Tibial nerve (tissue), 4 donors: ENCODE measurements at regions not wholly inside any gene's neighbourhood (a gene's known extent, or its start where the extent isn't known, plus 50 kb on each side); places are given as distances from the start of the nearest gene placed in this dataset.

ENCODE experiments used
- DNase-seq, 2 donors: peaks; one replicate each; pipeline ENCODE4 v3.0.0-alpha.2; 2019; ENCODE audit warnings: low spot score in 2 of 2
- H3K27ac ChIP-seq, 4 donors: fragments of 200-600 bp; sonication (generic) in 3 of 4; one replicate each; pipeline ENCODE4 v1.5.1; 2017 to 2019; ENCODE audit warnings: mild to moderate bottlenecking in 1 of 4
- H3K27me3 ChIP-seq, 2 donors: fragments of 200-600 bp; sonication (generic) in 1 of 2; one replicate each; pipeline versions ENCODE4 v1.5.1 to v1.6.0; 2017 to 2019
- H3K36me3 ChIP-seq, 3 donors: fragments of 200-600 bp; sonication (generic); one replicate each; pipeline ENCODE4 v1.5.1; 2018 to 2019
- H3K4me1 ChIP-seq, 4 donors: fragments of 200-600 bp; sonication (generic) in 3 of 4; one replicate each; pipeline ENCODE4 v1.5.1; 2017 to 2019
- H3K4me3 ChIP-seq, 4 donors: fragments of 200-600 bp; sonication (generic) in 3 of 4; one replicate each; pipeline ENCODE4 v1.5.1; 2017 to 2019; ENCODE audit warnings: mild to moderate bottlenecking in 1 of 4, moderate library complexity in 1 of 4
- H3K9me3 ChIP-seq, 4 donors: fragments of 200-600 bp; sonication (generic) in 3 of 4; one replicate each; pipeline ENCODE4 v1.5.1; 2017 to 2019
- CTCF ChIP-seq, 5 experiments: fragments of 200-600 bp in 3 of 5; fragments of 450-650 bp in 2 of 5; sonication (generic) in 3 of 5; IDR thresholded peaks; one replicate each; pipeline ENCODE4 v1.5.1; 2016 to 2019; ENCODE audit warnings: antibody characterized with exemption in 5 of 5, mild to moderate bottlenecking in 3 of 5, moderate library complexity in 2 of 5
- EP300 ChIP-seq, 2 donors: sonication (generic); formaldehyde crosslinking; IDR thresholded peaks; one replicate each; pipeline ENCODE4 v1.6.1; 2017; ENCODE audit warnings: antibody characterized with exemption in 2 of 2, mild to moderate bottlenecking in 1 of 2
- POLR2A ChIP-seq, 2 donors: fragments of 450-650 bp; IDR thresholded peaks; one replicate each; pipeline ENCODE4 v1.6.1; 2017; ENCODE audit warnings: antibody characterized with exemption in 2 of 2, mild to moderate bottlenecking in 2 of 2, moderate library complexity in 2 of 2
- WGBS, 2 donors: methylation state at CpG; one replicate each; pipeline ENCODE4 v1.1.5; 2018; 5-methylcytosine and 5-hydroxymethylcytosine counted together

- TF ChIP-seq POLR2A (IDR thresholded peaks at IDR 0.05) = no peak
- no peak for TF ChIP-seq CTCF (IDR thresholded peaks at IDR 0.05)
- no peak for TF ChIP-seq EP300 (IDR thresholded peaks at IDR 0.05)
- Histone ChIP-seq H3K9me3 (no peaks in the 10 kb centered on the region), H3K36me3 (no peaks in the 10 kb centered on the region), H3K27ac (no peak overlapping the region), H3K27me3 (no peaks in the 10 kb centered on the region), H3K4me3 (no peak overlapping the region), H3K4me1 (no peaks in the 10 kb centered on the region)
- no peak for DNase-seq
- 57 to 58% methylated on average over 5 of the region's 5 CpGs for WGBS, 2 donors
Observed at GRCh38 chr7:12809476-12809875, 122.0 kb downstream of the ARL4A start.

GRCh38 chr7:12812111-12812510 is 124.7 kb downstream of the ARL4A start:
- Histone ChIP-seq H3K9me3 (no peaks in the 10 kb centered on the region), H3K27ac (no peak overlapping the region), H3K4me3 (no peak overlapping the region), H3K36me3 (no peaks in the 10 kb centered on the region), H3K27me3 (no peaks in the 10 kb centered on the region), H3K4me1 (no peaks in the 10 kb centered on the region)
- 86 to 88% methylated on average over 4 of the region's 4 CpGs for WGBS, 2 donors
- no peak for DNase-seq
- TF ChIP-seq EP300 (IDR thresholded peaks at IDR 0.05) (no peak), CTCF (IDR thresholded peaks at IDR 0.05) (no peak), POLR2A (IDR thresholded peaks at IDR 0.05) (no peak)

- Histone ChIP-seq H3K27me3 (no peaks in the 10 kb centered on the region), H3K27ac (no peak overlapping the region), H3K9me3 (no peaks in the 10 kb centered on the region), H3K4me3 (no peak overlapping the region), H3K36me3 (no peaks in the 10 kb centered on the region), H3K4me1 (no peaks in the 10 kb centered on the region)
- WGBS, 2 donors = 92 to 98% methylated on average over 2 of the region's 2 CpGs
- DNase-seq = no peak
- no peak for TF ChIP-seq CTCF (IDR thresholded peaks at IDR 0.05)
Observed at GRCh38 chr7:12814107-12814506, 126.7 kb downstream of the ARL4A start.

- no peaks in the 10 kb centered on the region for H3K27me3 ChIP-seq
- no peak overlapping the region for H3K4me3 ChIP-seq
- H3K9me3 ChIP-seq = no peaks in the 10 kb centered on the region
- TF ChIP-seq CTCF (IDR thresholded peaks at IDR 0.05) = no peak
- no peak for TF ChIP-seq POLR2A (IDR thresholded peaks at IDR 0.05)
- TF ChIP-seq EP300 (IDR thresholded peaks at IDR 0.05) = no peak
- no peaks in the 10 kb centered on the region for H3K36me3 ChIP-seq
- H3K27ac ChIP-seq = no peak overlapping the region
- DNase-seq = no peak
- H3K4me1 ChIP-seq = no peaks in the 10 kb centered on the region
Observed at GRCh38 chr7:12814828-12815227, 127.4 kb downstream of the ARL4A start.

- TF ChIP-seq POLR2A (IDR thresholded peaks at IDR 0.05) = no peak
- no peak for TF ChIP-seq EP300 (IDR thresholded peaks at IDR 0.05)
- TF ChIP-seq CTCF (IDR thresholded peaks at IDR 0.05) = no peak
- no peaks in the 10 kb centered on the region for H3K4me1 ChIP-seq
- H3K27ac ChIP-seq = no peak overlapping the region
- H3K36me3 ChIP-seq = no peaks in the 10 kb centered on the region
- DNase-seq = no peak
- WGBS, 2 donors = 81 to 85% methylated on average over 4 of the region's 4 CpGs
- no peaks in the 10 kb centered on the region for H3K27me3 ChIP-seq
- no peaks in the 10 kb centered on the region for H3K9me3 ChIP-seq
- H3K4me3 ChIP-seq = no peak overlapping the region
Observed at GRCh38 chr7:12815426-12815825, 128.0 kb downstream of the ARL4A start.
